Mesenchymal stem cell (in vitro differentiated cells and primary cell): ENCODE measurements at regions not wholly inside any gene's neighbourhood (a gene's known extent, or its start where the extent isn't known, plus 50 kb on each side); places are given as distances from the start of the nearest gene placed in this dataset.
"Not testable (repeated sequence)": the region's sequence is repeated elsewhere in the genome, so short reads cannot be mapped to it uniquely, and the experiment has no call there.

Experiments used
- DNase-seq: peaks from one replicate; pipeline ENCODE4 v3.0.0-alpha.2; 2013
- H2AFZ ChIP-seq: one replicate; pipeline ENCODE4 v1.6.1; 2013; ENCODE audit warnings: low read depth, mild to moderate bottlenecking, control low read depth, inconsistent platforms, low read length, moderate library complexity
- H2AK5ac ChIP-seq: 2 replicates; pipeline ENCODE4 v1.6.1; 2013; ENCODE audit warnings: low read length, moderate library complexity, mild to moderate bottlenecking, inconsistent platforms; ENCODE audit not compliant: severe bottlenecking
- H2BK120ac ChIP-seq: one replicate; pipeline ENCODE4 v1.6.1; 2013; ENCODE audit warnings: low read depth, mild to moderate bottlenecking, inconsistent platforms, low read length, moderate library complexity
- H2BK12ac ChIP-seq, 2 experiments: one replicate each; pipeline ENCODE4 v1.6.1; 2013; ENCODE audit warnings: inconsistent platforms in 2 of 2, low read length in 2 of 2, mild to moderate bottlenecking in 2 of 2, moderate library complexity in 2 of 2, control low read depth in 1 of 2
- H2BK15ac ChIP-seq: one replicate; pipeline ENCODE4 v1.6.1; 2013; ENCODE audit warnings: mild to moderate bottlenecking, low read depth, inconsistent platforms; ENCODE audit not compliant: poor library complexity, severe bottlenecking
- H2BK5ac ChIP-seq: 2 replicates; pipeline ENCODE4 v1.6.1; 2013; ENCODE audit warnings: low read depth, mild to moderate bottlenecking, low read length, control low read depth, inconsistent platforms; ENCODE audit not compliant: poor library complexity, severe bottlenecking
- H3K14ac ChIP-seq, 2 experiments: one replicate each; pipeline ENCODE4 v1.6.1; 2013; ENCODE audit warnings: inconsistent platforms in 2 of 2, low read length in 2 of 2, control low read depth in 1 of 2, mild to moderate bottlenecking in 1 of 2, moderate library complexity in 1 of 2
- H3K18ac ChIP-seq, 2 experiments: one replicate each; pipeline ENCODE4 v1.6.1; 2013; ENCODE audit warnings: inconsistent platforms in 2 of 2, low read length in 2 of 2, control low read depth in 1 of 2, low read depth in 1 of 2, mild to moderate bottlenecking in 1 of 2
- H3K23ac ChIP-seq, 2 experiments: one replicate each; pipeline ENCODE4 v1.6.1; 2013; ENCODE audit warnings: inconsistent platforms in 2 of 2, low read length in 2 of 2, mild to moderate bottlenecking in 2 of 2, moderate library complexity in 2 of 2, control low read depth in 1 of 2
- H3K27ac ChIP-seq: 2 replicates; pipeline ENCODE4 v1.5.1; 2013; ENCODE audit warnings: mild to moderate bottlenecking, moderate library complexity, low read length, control low read depth, inconsistent platforms; ENCODE audit not compliant: poor library complexity, severe bottlenecking
- H3K27me3 ChIP-seq, 2 experiments: 2 replicates each; pipeline versions ENCODE4 v1.6.1 to v1.7.0; 2013; ENCODE audit warnings: low read length in 2 of 2, mild to moderate bottlenecking in 2 of 2, moderate library complexity in 2 of 2, control low read depth in 1 of 2, inconsistent platforms in 1 of 2; ENCODE audit not compliant: control insufficient read depth in 1 of 2, insufficient read depth in 1 of 2
- H3K36me3 ChIP-seq, 2 experiments: 2 replicates each; pipeline versions ENCODE4 v1.6.1 to v1.7.0; 2013; ENCODE audit warnings: low read length in 2 of 2, control low read depth in 1 of 2, inconsistent platforms in 1 of 2, low read depth in 1 of 2, mild to moderate bottlenecking in 1 of 2; ENCODE audit not compliant: insufficient read depth in 2 of 2, control insufficient read depth in 1 of 2
- H3K4ac ChIP-seq, 2 experiments: one replicate each; pipeline ENCODE4 v1.6.1; 2013; ENCODE audit warnings: inconsistent platforms in 2 of 2, low read length in 2 of 2, mild to moderate bottlenecking in 2 of 2, moderate library complexity in 2 of 2, control low read depth in 1 of 2, low read depth in 1 of 2
- H3K4me1 ChIP-seq: 2 replicates; pipeline ENCODE4 v1.6.1; 2013; ENCODE audit warnings: low read depth, low read length, control low read depth; ENCODE audit not compliant: control insufficient read depth, insufficient read depth
- H3K4me2 ChIP-seq: 2 replicates; pipeline ENCODE4 v1.6.1; 2013; ENCODE audit warnings: low read length, mild to moderate bottlenecking, inconsistent platforms; ENCODE audit not compliant: poor library complexity, severe bottlenecking
- H3K4me3 ChIP-seq, 2 experiments: 2 replicates each; pipeline versions ENCODE4 v1.5.1 to v1.7.0; 2013; ENCODE audit warnings: low read length in 2 of 2, mild to moderate bottlenecking in 2 of 2, control low read depth in 1 of 2, low read depth in 1 of 2; ENCODE audit not compliant: insufficient read depth in 1 of 2
- H3K79me1 ChIP-seq: replicated peaks from 2 replicates; pipeline ENCODE4 v1.6.1; 2013; ENCODE audit warnings: mild to moderate bottlenecking, control low read depth, low read length, inconsistent platforms; ENCODE audit not compliant: poor library complexity, severe bottlenecking
- H3K9ac ChIP-seq: 2 replicates; pipeline ENCODE4 v1.7.0; 2013; ENCODE audit warnings: mild to moderate bottlenecking, low read length, moderate library complexity
- H3K9me3 ChIP-seq: 2 replicates; pipeline ENCODE4 v1.7.0; 2013; ENCODE audit warnings: mild to moderate bottlenecking, low read length; ENCODE audit not compliant: control insufficient read depth
- H4K8ac ChIP-seq: one replicate; pipeline ENCODE4 v1.6.1; 2013; ENCODE audit warnings: inconsistent platforms, mild to moderate bottlenecking, low read length, moderate library complexity
- H4K91ac ChIP-seq: one replicate; pipeline ENCODE4 v1.6.1; 2013; ENCODE audit warnings: mild to moderate bottlenecking, low read length, inconsistent platforms
- WGBS: methylation state at CpG from one replicate; pipeline ENCODE4 v1.1.7; 2013; ENCODE audit warnings: mixed read lengths; 5-methylcytosine and 5-hydroxymethylcytosine counted together

DNA sequence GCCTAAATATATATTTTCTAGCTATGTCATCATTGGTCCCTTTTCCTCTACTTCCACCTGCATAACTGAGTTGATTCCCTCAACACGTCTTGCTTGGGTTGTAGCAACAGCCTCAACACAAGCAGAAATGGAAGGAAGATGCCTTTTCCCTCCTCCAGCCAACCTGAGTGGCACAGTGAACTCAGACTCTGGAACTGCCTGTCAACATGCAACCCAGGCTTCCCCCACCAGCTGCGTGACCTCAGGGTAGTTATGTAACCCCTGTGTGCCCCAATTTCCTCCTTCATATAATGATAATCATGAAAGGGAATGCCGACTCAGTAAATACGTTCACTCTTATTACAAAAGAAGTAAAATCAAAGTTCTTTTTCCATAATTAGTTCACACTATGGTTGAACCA, 101.8 kb upstream of the TERB2 start:
- H3K4me2 ChIP-seq, H3K27ac ChIP-seq, H3K36me3 ChIP-seq, H4K91ac ChIP-seq, H4K8ac ChIP-seq, H3K27me3 ChIP-seq, H3K9me3 ChIP-seq, H2BK12ac ChIP-seq, H3K23ac ChIP-seq, H2BK5ac ChIP-seq, DNase-seq, H3K18ac ChIP-seq, H3K79me1 ChIP-seq, H3K14ac ChIP-seq, H3K4me1 ChIP-seq, H2BK120ac ChIP-seq, H3K4ac ChIP-seq, H2AK5ac ChIP-seq, H3K9ac ChIP-seq, H2AFZ ChIP-seq, H2BK15ac ChIP-seq, H3K4me3 ChIP-seq: not testable (repeated sequence)
- 83% methylated on average over 1 of the region's 4 CpGs for WGBS

DNA sequence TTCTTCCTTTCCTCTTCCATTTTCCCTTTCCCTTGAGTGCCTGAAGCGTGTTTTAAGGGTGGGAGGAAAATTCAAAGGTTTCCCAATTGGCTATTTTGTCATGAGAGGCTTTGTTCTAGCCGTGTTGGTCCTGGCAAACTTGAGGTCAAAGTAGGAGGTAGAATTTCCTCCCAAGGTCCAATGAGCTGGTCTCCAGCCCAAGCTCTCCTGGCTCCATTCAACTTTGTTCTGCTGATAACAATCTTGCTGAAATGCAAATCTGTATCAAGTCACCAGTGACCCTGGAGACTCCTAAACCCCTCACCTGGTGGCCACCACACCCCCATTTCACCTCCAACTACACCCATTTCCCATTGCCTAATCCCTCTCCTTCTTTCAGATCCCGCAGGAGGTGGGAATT, 100.2 kb upstream of the TERB2 start:
- H2AK5ac ChIP-seq, DNase-seq, H3K4me2 ChIP-seq, H3K36me3 ChIP-seq, H3K9me3 ChIP-seq, H3K27me3 ChIP-seq, H3K27ac ChIP-seq, H3K4ac ChIP-seq, H2BK5ac ChIP-seq, H3K79me1 ChIP-seq, H4K91ac ChIP-seq, H3K9ac ChIP-seq, H2BK120ac ChIP-seq, H3K18ac ChIP-seq, H3K23ac ChIP-seq, H3K14ac ChIP-seq, H2AFZ ChIP-seq, H2BK15ac ChIP-seq, H3K4me1 ChIP-seq, H4K8ac ChIP-seq, H2BK12ac ChIP-seq, H3K4me3 ChIP-seq: not testable (repeated sequence)
- 44% methylated on average over 1 of the region's 3 CpGs for WGBS

GRCh38 chr15:44857164-44857710, 99.2 kb upstream of the TERB2 start:
- no CpG with 5 or more reads among the region's 3 CpGs for WGBS
- not testable (repeated sequence) for H3K9me3 ChIP-seq, H3K14ac ChIP-seq, H3K18ac ChIP-seq, H2BK120ac ChIP-seq, H2BK15ac ChIP-seq, H2AFZ ChIP-seq, H3K79me1 ChIP-seq, H3K36me3 ChIP-seq, H3K27ac ChIP-seq, H3K4me3 ChIP-seq, H3K27me3 ChIP-seq, H3K9ac ChIP-seq, H3K4ac ChIP-seq, H3K4me2 ChIP-seq, H2BK5ac ChIP-seq, H2AK5ac ChIP-seq, H2BK12ac ChIP-seq, H4K91ac ChIP-seq, DNase-seq, H3K4me1 ChIP-seq, H3K23ac ChIP-seq, H4K8ac ChIP-seq

DNA sequence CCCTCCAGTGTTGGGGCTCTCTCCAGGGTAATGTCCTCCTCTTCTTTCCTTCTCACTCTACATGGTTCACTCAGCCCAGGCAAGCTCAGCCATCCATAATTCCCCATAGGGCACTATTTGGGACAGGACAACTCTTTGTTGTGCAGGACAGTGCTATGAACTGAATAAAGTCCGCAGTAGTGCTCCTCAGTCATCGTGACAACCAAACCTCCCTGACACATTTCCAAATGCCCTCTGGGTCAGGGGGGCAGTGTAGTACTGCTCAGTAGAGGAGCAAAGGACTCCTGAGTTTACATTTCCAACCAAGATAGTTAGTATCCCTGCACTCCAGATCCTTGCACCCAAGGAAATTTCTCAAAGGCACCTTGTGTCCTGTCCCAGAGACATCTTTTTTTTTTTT, 97.4 kb upstream of the TERB2 start:
- not testable (repeated sequence) for H2BK120ac ChIP-seq, H2BK15ac ChIP-seq, H3K36me3 ChIP-seq, H3K14ac ChIP-seq, H4K8ac ChIP-seq, DNase-seq, H3K18ac ChIP-seq, H2AK5ac ChIP-seq, H3K4ac ChIP-seq, H3K79me1 ChIP-seq, H2BK5ac ChIP-seq, H3K27ac ChIP-seq, H3K9me3 ChIP-seq, H4K91ac ChIP-seq, H2BK12ac ChIP-seq, H3K4me1 ChIP-seq, H3K9ac ChIP-seq, H3K4me2 ChIP-seq, H3K23ac ChIP-seq, H2AFZ ChIP-seq, H3K27me3 ChIP-seq, H3K4me3 ChIP-seq
- WGBS: 93% methylated on average over 2 of the region's 2 CpGs
